SK-N-SH (cell line): ENCODE measurements at regions not wholly inside any gene's neighbourhood (a gene's known extent, or its start where the extent isn't known, plus 50 kb on each side); places are given as distances from the start of the nearest gene placed in this dataset.

Source experiments
- CTCF ChIA-PET: fragments of 300-600, 350-600 bp; formaldehyde crosslinking; extraction: SDS; loops from one replicate; lab custom pipeline; 2021; lab: Yijun Ruan, JAX
- POLR2A ChIA-PET: fragments of 350-600 bp; sonication (Branson Sonifier 250); formaldehyde crosslinking; extraction: SDS; loops from one replicate; lab custom pipeline; 2020; ENCODE audit warnings: antibody characterized with exemption, inconsistent platforms; lab: Yijun Ruan, JAX
- DNase-seq: peaks from one replicate; pipeline ENCODE4 v3.0.0; 2012
- H2AFZ ChIP-seq: fragments of 200-600 bp; sonication (generic); 2 replicates; pipeline ENCODE4 v1.8.1; 2016; ENCODE audit warnings: antibody characterized with exemption, mild to moderate bottlenecking, low read depth
- H3F3A ChIP-seq: fragments of 200-600 bp; sonication (generic); replicated peaks from 2 replicates; pipeline ENCODE3; 2016; ENCODE audit warnings: antibody characterized with exemption, mild to moderate bottlenecking; ENCODE audit not compliant: insufficient read depth
- H3K27ac ChIP-seq, 2 experiments: fragments of 200-500 bp in 1 of 2; fragments of 200-600 bp in 1 of 2; sonication (Bioruptor generic) in 1 of 2; sonication (generic), shearing (Covaris generic) in 1 of 2; 2 replicates each; pipeline versions ENCODE4 v1.5.1 to v1.6.1; 2014 to 2016; ENCODE audit warnings: low read depth in 2 of 2, inconsistent platforms in 1 of 2, low read length in 1 of 2, mild to moderate bottlenecking in 1 of 2, mixed read lengths in 1 of 2
- H3K27me3 ChIP-seq: fragments of 200-600 bp; sonication (generic), shearing (Covaris generic); 2 replicates; pipeline ENCODE4 v1.6.1; 2016; ENCODE audit warnings: mixed run types; ENCODE audit not compliant: insufficient read depth
- H3K36me3 ChIP-seq, 2 experiments: fragments of 200-500 bp in 1 of 2; fragments of 200-600 bp in 1 of 2; sonication (Bioruptor generic) in 1 of 2; sonication (generic) in 1 of 2; replicated peaks in 1 of 2; 2 replicates each; pipeline versions ENCODE3 to v1.5.1; 2014 to 2016; ENCODE audit warnings: low read length in 1 of 2, mild to moderate bottlenecking in 1 of 2; ENCODE audit not compliant: insufficient read depth in 2 of 2, control insufficient read depth in 1 of 2
- H3K4me1 ChIP-seq, 2 experiments: fragments of 200-500 bp in 1 of 2; fragments of 200-600 bp in 1 of 2; sonication (Bioruptor generic) in 1 of 2; sonication (generic), shearing (Covaris generic) in 1 of 2; 2 replicates each; pipeline versions ENCODE4 v1.5.1 to v1.6.1; 2014 to 2016; ENCODE audit warnings: low read depth in 1 of 2, low read length in 1 of 2, mixed run types in 1 of 2; ENCODE audit not compliant: insufficient read depth in 2 of 2, control insufficient read depth in 1 of 2
- H3K4me2 ChIP-seq: fragments of 200-600 bp; sonication (generic), shearing (Covaris generic); 2 replicates; pipeline ENCODE4 v1.6.1; 2017; ENCODE audit warnings: mixed run types
- H3K4me3 ChIP-seq, 2 experiments: fragments of 200-500 bp in 1 of 2; fragments of 200-600 bp in 1 of 2; sonication (Bioruptor generic) in 1 of 2; sonication (generic), shearing (Covaris generic) in 1 of 2; 2 replicates each; pipeline versions ENCODE4 v1.5.1 to v1.8.1; 2014 to 2016; ENCODE audit warnings: low read depth in 2 of 2, inconsistent platforms in 1 of 2, low read length in 1 of 2, mild to moderate bottlenecking in 1 of 2, mixed read lengths in 1 of 2, moderate library complexity in 1 of 2
- H3K79me2 ChIP-seq: fragments of 200-600 bp; sonication (generic); 2 replicates; pipeline ENCODE4 v1.8.1; 2017; ENCODE audit warnings: mild to moderate bottlenecking; ENCODE audit not compliant: insufficient read depth
- H3K9ac ChIP-seq: fragments of 200-600 bp; sonication (generic); 2 replicates; pipeline ENCODE4 v1.6.1; 2017; ENCODE audit warnings: mixed run types
- H3K9me2 ChIP-seq: fragments of 200-600 bp; sonication (generic); 2 replicates; pipeline ENCODE4 v1.6.1; 2017; ENCODE audit warnings: mixed run types
- H3K9me3 ChIP-seq: fragments of 200-600 bp; sonication (generic); 2 replicates; pipeline ENCODE4 v1.6.1; 2017; ENCODE audit warnings: mixed run types, mild to moderate bottlenecking, moderate library complexity
- H4K20me1 ChIP-seq: fragments of 200-600 bp; sonication (generic); 2 replicates; pipeline ENCODE4 v1.6.1; 2017; ENCODE audit warnings: mild to moderate bottlenecking, mixed run types; ENCODE audit not compliant: insufficient read depth
- ELF1 ChIP-seq: IDR thresholded peaks from 2 replicates; pipeline ENCODE4 v1.4.0; 2012
- FOXJ3 ChIP-seq: sonication (generic); formaldehyde crosslinking; IDR thresholded peaks from 2 replicates; pipeline ENCODE4 v1.5.1; 2020; ENCODE audit warnings: mild to moderate bottlenecking, missing genetic modification reagents
- FOXM1 ChIP-seq: IDR thresholded peaks from 2 replicates; pipeline ENCODE4 v1.4.0; 2012; ENCODE audit warnings: low read depth, mild to moderate bottlenecking
- MEF2A ChIP-seq: IDR thresholded peaks from 2 replicates; pipeline ENCODE4 v1.4.0; 2012; ENCODE audit warnings: low read depth, borderline replicate concordance
- RXRA ChIP-seq: IDR thresholded peaks from 2 replicates; pipeline ENCODE4 v1.4.0; 2012; ENCODE audit warnings: low read depth, mild to moderate bottlenecking, borderline replicate concordance
- TAF1 ChIP-seq: IDR thresholded peaks from 2 replicates; pipeline ENCODE4 v1.6.1; 2012; ENCODE audit warnings: low read depth, mild to moderate bottlenecking, low read length, moderate library complexity, borderline replicate concordance
- TEAD4 ChIP-seq: IDR thresholded peaks from 2 replicates; pipeline ENCODE4 v1.4.0; 2012; ENCODE audit warnings: mild to moderate bottlenecking, borderline replicate concordance; ENCODE audit not compliant: insufficient read depth
- WGBS: methylation state at CpG from one replicate; pipeline ENCODE4 v1.1.6; 2017; ENCODE audit warnings: low lambda C conversion rate; 5-methylcytosine and 5-hydroxymethylcytosine counted together
- TF ChIP-seq, protein P1 (sequence below): fragments of 150-350 bp; IDR thresholded peaks from 2 replicates; pipeline ENCODE4 v1.6.1; 2017; ENCODE audit warnings: antibody characterized with exemption, low read length, low read depth, borderline replicate concordance
- TF ChIP-seq, protein P2 (sequence below): IDR thresholded peaks from 2 replicates; pipeline ENCODE4 v1.6.1; 2012; ENCODE audit warnings: mild to moderate bottlenecking, low read depth, low read length, moderate library complexity
- TF ChIP-seq, protein P3 (sequence below): IDR thresholded peaks from 2 replicates; pipeline ENCODE4 v1.4.0; 2012; ENCODE audit warnings: low read depth

DNA sequence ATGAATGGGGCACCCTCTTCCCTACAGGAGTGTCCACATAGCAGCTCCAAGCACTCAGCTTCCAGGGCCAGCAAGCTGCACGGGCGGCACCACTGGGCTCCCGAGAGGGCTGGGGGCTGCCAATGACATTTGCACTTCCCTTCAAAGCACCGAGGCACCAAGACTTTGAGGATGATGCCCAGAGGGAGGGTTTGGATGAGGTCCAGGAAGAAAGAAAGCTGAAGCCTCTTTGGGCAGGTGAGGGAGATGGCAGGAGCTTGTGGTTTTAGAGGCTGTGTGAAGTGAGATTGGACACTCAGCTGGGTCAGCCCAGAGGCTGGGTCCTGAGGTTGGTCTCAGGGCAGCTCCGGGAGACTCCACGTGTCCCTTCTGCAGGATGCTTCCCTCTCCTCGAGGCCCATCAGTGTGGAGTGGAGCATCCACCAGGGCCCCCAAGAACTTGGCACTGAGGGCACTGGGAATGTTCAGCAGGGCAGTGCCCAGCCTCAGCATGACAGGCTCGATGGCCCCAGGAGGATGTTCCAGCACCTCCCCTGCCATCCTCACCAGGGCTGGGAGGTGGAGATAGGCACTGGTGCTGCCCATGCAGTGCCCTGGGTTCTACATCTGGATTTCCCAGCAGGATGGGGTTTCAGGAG, 54.9 kb upstream of the IGFBP3 start:
- Histone ChIP-seq H3K4me2 (no peak overlapping the region), H3K4me1 (peaks cover 0 to 35% of the 10 kb centered on the region in 2 experiments; a peak in 3 of 4 replicates), H3K9ac (no peak overlapping the region), H3F3A (peaks cover 15% of the 10 kb centered on the region), H3K36me3 (no peaks in the 10 kb centered on the region), H3K9me2 (no peaks in the 10 kb centered on the region), H3K79me2 (no peaks in the 10 kb centered on the region), H3K27ac (no peak overlapping the region), H4K20me1 (no peaks in the 10 kb centered on the region), H3K4me3 (no peak overlapping the region), H3K27me3 (no peaks in the 10 kb centered on the region), H3K9me3 (no peaks in the 10 kb centered on the region), H2AFZ (no peak overlapping the region)
- ChIA-PET CTCF (interaction anchor here (1.0 to 1.3 kb wide), 2 partner anchors 8 to 53 kb away, joined by 3 to 6 read pairs; no protein-coding TSS in a partner anchor), POLR2A (no interaction called here)
- DNase-seq, result no peak
- 83% methylated on average over 8 of the region's 8 CpGs for WGBS
- no peak for TF ChIP-seq FOXM1
- no peak for TF ChIP-seq TEAD4
- no peak for TF ChIP-seq RXRA
- no peak for TF ChIP-seq MEF2A
- TF ChIP-seq, protein P1, sequence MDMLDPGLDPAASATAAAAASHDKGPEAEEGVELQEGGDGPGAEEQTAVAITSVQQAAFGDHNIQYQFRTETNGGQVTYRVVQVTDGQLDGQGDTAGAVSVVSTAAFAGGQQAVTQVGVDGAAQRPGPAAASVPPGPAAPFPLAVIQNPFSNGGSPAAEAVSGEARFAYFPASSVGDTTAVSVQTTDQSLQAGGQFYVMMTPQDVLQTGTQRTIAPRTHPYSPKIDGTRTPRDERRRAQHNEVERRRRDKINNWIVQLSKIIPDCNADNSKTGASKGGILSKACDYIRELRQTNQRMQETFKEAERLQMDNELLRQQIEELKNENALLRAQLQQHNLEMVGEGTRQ, result no peak
- TF ChIP-seq TAF1, result no peak
- TF ChIP-seq, protein P2, sequence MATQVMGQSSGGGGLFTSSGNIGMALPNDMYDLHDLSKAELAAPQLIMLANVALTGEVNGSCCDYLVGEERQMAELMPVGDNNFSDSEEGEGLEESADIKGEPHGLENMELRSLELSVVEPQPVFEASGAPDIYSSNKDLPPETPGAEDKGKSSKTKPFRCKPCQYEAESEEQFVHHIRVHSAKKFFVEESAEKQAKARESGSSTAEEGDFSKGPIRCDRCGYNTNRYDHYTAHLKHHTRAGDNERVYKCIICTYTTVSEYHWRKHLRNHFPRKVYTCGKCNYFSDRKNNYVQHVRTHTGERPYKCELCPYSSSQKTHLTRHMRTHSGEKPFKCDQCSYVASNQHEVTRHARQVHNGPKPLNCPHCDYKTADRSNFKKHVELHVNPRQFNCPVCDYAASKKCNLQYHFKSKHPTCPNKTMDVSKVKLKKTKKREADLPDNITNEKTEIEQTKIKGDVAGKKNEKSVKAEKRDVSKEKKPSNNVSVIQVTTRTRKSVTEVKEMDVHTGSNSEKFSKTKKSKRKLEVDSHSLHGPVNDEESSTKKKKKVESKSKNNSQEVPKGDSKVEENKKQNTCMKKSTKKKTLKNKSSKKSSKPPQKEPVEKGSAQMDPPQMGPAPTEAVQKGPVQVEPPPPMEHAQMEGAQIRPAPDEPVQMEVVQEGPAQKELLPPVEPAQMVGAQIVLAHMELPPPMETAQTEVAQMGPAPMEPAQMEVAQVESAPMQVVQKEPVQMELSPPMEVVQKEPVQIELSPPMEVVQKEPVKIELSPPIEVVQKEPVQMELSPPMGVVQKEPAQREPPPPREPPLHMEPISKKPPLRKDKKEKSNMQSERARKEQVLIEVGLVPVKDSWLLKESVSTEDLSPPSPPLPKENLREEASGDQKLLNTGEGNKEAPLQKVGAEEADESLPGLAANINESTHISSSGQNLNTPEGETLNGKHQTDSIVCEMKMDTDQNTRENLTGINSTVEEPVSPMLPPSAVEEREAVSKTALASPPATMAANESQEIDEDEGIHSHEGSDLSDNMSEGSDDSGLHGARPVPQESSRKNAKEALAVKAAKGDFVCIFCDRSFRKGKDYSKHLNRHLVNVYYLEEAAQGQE, result no peak
- TF ChIP-seq, protein P3, sequence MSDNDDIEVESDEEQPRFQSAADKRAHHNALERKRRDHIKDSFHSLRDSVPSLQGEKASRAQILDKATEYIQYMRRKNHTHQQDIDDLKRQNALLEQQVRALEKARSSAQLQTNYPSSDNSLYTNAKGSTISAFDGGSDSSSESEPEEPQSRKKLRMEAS, result no peak

DNA sequence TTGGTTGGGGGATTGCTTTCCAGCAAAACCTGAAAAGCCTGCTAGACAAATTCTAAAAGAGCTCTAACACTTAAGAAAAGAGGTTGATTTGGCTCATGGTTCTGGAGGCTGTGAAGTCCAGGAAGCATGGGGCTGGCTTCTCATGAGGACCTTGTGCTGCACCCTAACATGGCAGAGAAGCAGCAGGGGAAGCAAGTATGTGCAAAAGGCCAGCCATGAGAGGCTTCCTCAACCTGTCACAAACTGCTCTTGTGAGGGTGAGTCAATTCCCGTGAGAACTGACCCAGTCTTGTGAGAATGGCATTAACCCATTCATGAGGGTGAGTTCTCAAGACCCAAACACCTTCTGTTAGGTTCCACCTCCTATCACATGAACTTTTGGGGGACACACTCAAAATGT, 54.3 kb upstream of the IGFBP3 start:
- WGBS, result 20% methylated on average over 1 of the region's 1 CpG
- H3F3A ChIP-seq, result peaks cover 15% of the 10 kb centered on the region
- no peak for DNase-seq
- no peaks in the 10 kb centered on the region for H3K79me2 ChIP-seq
- H3K9me3 ChIP-seq, result no peaks in the 10 kb centered on the region
- POLR2A ChIA-PET, result no interaction called here
- no peaks in the 10 kb centered on the region for H3K27me3 ChIP-seq
- no peaks in the 10 kb centered on the region for H3K9me2 ChIP-seq
- no peaks in the 10 kb centered on the region for H4K20me1 ChIP-seq
- H3K9ac ChIP-seq, result no peak overlapping the region
- no peak overlapping the region for H2AFZ ChIP-seq
- CTCF ChIA-PET, result interaction anchor here (1.0 kb wide), 1 partner anchor 9 kb away, joined by 3 read pairs; no protein-coding TSS in a partner anchor
- peaks cover 0 to 32% of the 10 kb centered on the region in 2 experiments; a peak in 3 of 4 replicates for H3K4me1 ChIP-seq
- no peak for TF ChIP-seq ELF1
- TF ChIP-seq FOXJ3 (CRISPR knock-in tag), result no peak
- no peak overlapping the region for H3K4me2 ChIP-seq
- no peak overlapping the region for H3K4me3 ChIP-seq
- H3K27ac ChIP-seq, result no peak overlapping the region
- no peaks in the 10 kb centered on the region for H3K36me3 ChIP-seq
